H9 (cell line): ENCODE measurements at regions not wholly inside any gene's neighbourhood (a gene's known extent, or its start where the extent isn't known, plus 50 kb on each side); places are given as distances from the start of the nearest gene placed in this dataset.

Source experiments
- DNase-seq: peaks from one replicate; pipeline ENCODE4 v3.0.0-alpha.2; 2017
- H2AFZ ChIP-seq: one replicate; pipeline ENCODE4 v1.6.1; 2013; ENCODE audit warnings: mild to moderate bottlenecking, low read length, control low read depth, moderate library complexity
- H2AK5ac ChIP-seq: 2 replicates; pipeline ENCODE4 v1.6.1; 2013; ENCODE audit warnings: low read length, control low read depth, mixed read lengths; ENCODE audit not compliant: insufficient read length
- H2BK120ac ChIP-seq: one replicate; pipeline ENCODE4 v1.6.1; 2013; ENCODE audit warnings: low read depth, mild to moderate bottlenecking, low read length, control low read depth, inconsistent platforms; ENCODE audit not compliant: poor library complexity, severe bottlenecking
- H2BK12ac ChIP-seq: 2 replicates; pipeline ENCODE4 v1.6.1; 2013; ENCODE audit warnings: low read length, control low read depth, mixed read lengths, low read depth; ENCODE audit not compliant: insufficient read length
- H2BK15ac ChIP-seq: 2 replicates; pipeline ENCODE4 v1.6.1; 2013; ENCODE audit warnings: low read depth, low read length, control low read depth
- H2BK20ac ChIP-seq: one replicate; pipeline ENCODE4 v1.6.1; 2013; ENCODE audit warnings: low read depth, mild to moderate bottlenecking, low read length, control low read depth, inconsistent platforms; ENCODE audit not compliant: poor library complexity, severe bottlenecking
- H2BK5ac ChIP-seq: 2 replicates; pipeline ENCODE4 v1.6.1; 2013; ENCODE audit warnings: low read length, control low read depth, mixed read lengths; ENCODE audit not compliant: insufficient read length
- H3K14ac ChIP-seq: 2 replicates; pipeline ENCODE4 v1.6.1; 2013; ENCODE audit warnings: low read length, control low read depth; ENCODE audit not compliant: insufficient read depth
- H3K18ac ChIP-seq: 2 replicates; pipeline ENCODE4 v1.6.1; 2013; ENCODE audit warnings: low read depth, mild to moderate bottlenecking, mixed read lengths, low read length, control low read depth; ENCODE audit not compliant: insufficient read length
- H3K23ac ChIP-seq: 2 replicates; pipeline ENCODE4 v1.6.1; 2013; ENCODE audit warnings: low read length, control low read depth, mixed read lengths, low read depth; ENCODE audit not compliant: insufficient read length
- H3K23me2 ChIP-seq: 2 replicates; pipeline ENCODE4 v1.6.1; 2013; ENCODE audit warnings: low read depth, mild to moderate bottlenecking, mixed read lengths, low read length, control low read depth; ENCODE audit not compliant: insufficient read length, poor library complexity, severe bottlenecking
- H3K27ac ChIP-seq: 2 replicates; pipeline ENCODE4 v1.5.1; 2013; ENCODE audit warnings: low read length, control low read depth, mixed read lengths, low read depth; ENCODE audit not compliant: insufficient read length
- H3K27me3 ChIP-seq: 2 replicates; pipeline ENCODE4 v1.6.1; 2013; ENCODE audit warnings: low read length, control low read depth, inconsistent platforms; ENCODE audit not compliant: insufficient read depth
- H3K4ac ChIP-seq: 2 replicates; pipeline ENCODE4 v1.6.1; 2013; ENCODE audit warnings: low read depth, mild to moderate bottlenecking, control low read depth, inconsistent platforms, low read length, moderate library complexity
- H3K4me1 ChIP-seq: 2 replicates; pipeline ENCODE4 v1.6.1; 2013; ENCODE audit warnings: low read length, control low read depth, inconsistent platforms; ENCODE audit not compliant: insufficient read depth
- H3K4me2 ChIP-seq: 2 replicates; pipeline ENCODE4 v1.6.1; 2013; ENCODE audit warnings: low read length, control low read depth, mixed read lengths; ENCODE audit not compliant: insufficient read length, insufficient read depth
- H3K56ac ChIP-seq: 2 replicates; pipeline ENCODE4 v1.6.1; 2013; ENCODE audit warnings: low read depth, mild to moderate bottlenecking, mixed read lengths, low read length, control low read depth; ENCODE audit not compliant: insufficient read length
- H3K79me1 ChIP-seq: 2 replicates; pipeline ENCODE4 v1.6.1; 2013; ENCODE audit warnings: low read depth, mild to moderate bottlenecking, moderate library complexity, low read length, control low read depth, inconsistent platforms; ENCODE audit not compliant: insufficient read depth, poor library complexity, severe bottlenecking
- H3K79me2 ChIP-seq: 2 replicates; pipeline ENCODE4 v1.6.1; 2013; ENCODE audit warnings: low read length, control low read depth, inconsistent platforms; ENCODE audit not compliant: insufficient read depth
- H3K9ac ChIP-seq: 2 replicates; pipeline ENCODE4 v1.6.1; 2013; ENCODE audit warnings: low read length, control low read depth, mixed read lengths; ENCODE audit not compliant: insufficient read length; ENCODE audit errors: extremely low read depth
- H3K9me3 ChIP-seq: one replicate; pipeline ENCODE4 v1.6.1; 2013; ENCODE audit warnings: low read depth, low read length, inconsistent platforms; ENCODE audit not compliant: control insufficient read depth
- H3T11ph ChIP-seq: one replicate; pipeline ENCODE4 v1.6.1; 2013; ENCODE audit warnings: mild to moderate bottlenecking, low read length, control low read depth, inconsistent platforms
- H4K20me1 ChIP-seq: one replicate; pipeline ENCODE4 v1.6.1; 2013; ENCODE audit not compliant: control insufficient read depth, insufficient read length, insufficient read depth
- H4K5ac ChIP-seq: 2 replicates; pipeline ENCODE4 v1.6.1; 2013; ENCODE audit warnings: low read depth, mild to moderate bottlenecking, mixed read lengths, low read length, control low read depth; ENCODE audit not compliant: insufficient read length
- H4K8ac ChIP-seq: replicated peaks from 2 replicates; pipeline ENCODE4 v1.6.1; 2013; ENCODE audit warnings: low read length, control low read depth, mixed read lengths, low read depth; ENCODE audit not compliant: insufficient read length
- H4K91ac ChIP-seq: 2 replicates; pipeline ENCODE4 v1.6.1; 2013; ENCODE audit warnings: low read depth, mild to moderate bottlenecking, moderate library complexity, mixed read lengths, low read length, control low read depth; ENCODE audit not compliant: insufficient read length
- H3K27ac Mint-ChIP-seq, 3 experiments: 2 replicates in 2 of 3; 3 replicates in 1 of 3; pipeline ENCODE4 v1.8.0; 2020 to 2021; ENCODE audit warnings: mixed read lengths in 3 of 3, mild to moderate bottlenecking in 1 of 3, moderate library complexity in 1 of 3
- H3K27me3 Mint-ChIP-seq: 2 replicates; pipeline ENCODE4 v1.8.0; 2021; ENCODE audit warnings: low read depth, mild to moderate bottlenecking, moderate library complexity, mixed read lengths
- H3K36me3 Mint-ChIP-seq, 3 experiments: 2 replicates in 2 of 3; 3 replicates in 1 of 3; pipeline ENCODE4 v1.8.0; 2020 to 2021; ENCODE audit warnings: low read depth in 3 of 3, mixed read lengths in 3 of 3; ENCODE audit not compliant: insufficient read depth in 1 of 3
- H3K4me1 Mint-ChIP-seq, 2 experiments: 2 replicates each; pipeline ENCODE4 v1.8.0; 2020; ENCODE audit warnings: mixed read lengths in 2 of 2
- H3K4me3 Mint-ChIP-seq, 2 experiments: 2 replicates in 1 of 2; 3 replicates in 1 of 2; pipeline ENCODE4 v1.8.0; 2020 to 2021; ENCODE audit warnings: mild to moderate bottlenecking in 2 of 2, mixed read lengths in 2 of 2, moderate library complexity in 1 of 2
- H3K9me3 Mint-ChIP-seq, 2 experiments: 2 replicates in 1 of 2; 3 replicates in 1 of 2; pipeline ENCODE4 v1.8.0; 2020; ENCODE audit warnings: mild to moderate bottlenecking in 2 of 2, mixed read lengths in 2 of 2, moderate library complexity in 1 of 2
- CTCF ChIP-seq: fragments of 200-600 bp; sonication (generic); conservative IDR thresholded peaks from 3 replicates; pipeline ENCODE4 v1.8.0; 2021; ENCODE audit warnings: antibody characterized with exemption, mild to moderate bottlenecking
- WGBS: extraction: QIAGEN DNeasy Blood & Tissue Kit; methylation state at CpG from one replicate; pipeline ENCODE4 v1.1.7; 2013; ENCODE audit warnings: missing lambda C conversion rate, low lambda C conversion rate, mixed read lengths; ENCODE audit not compliant: insufficient read length; ENCODE audit errors: extremely low coverage; 5-methylcytosine and 5-hydroxymethylcytosine counted together

- Histone ChIP-seq H2BK12ac (no peak overlapping the region), H3K23ac (no peak overlapping the region), H2AK5ac (no peak overlapping the region), H3K27me3 (no peaks in the 10 kb centered on the region), H3K56ac (no peak overlapping the region), H2AFZ (no peak overlapping the region), H3T11ph (no peak overlapping the region), H2BK5ac (no peak overlapping the region), H4K91ac (no peak overlapping the region), H3K9ac (no peak overlapping the region), H4K5ac (no peak overlapping the region), H3K14ac (no peak overlapping the region), H4K20me1 (no peaks in the 10 kb centered on the region), H2BK120ac (no peak overlapping the region), H3K18ac (no peak overlapping the region), H3K79me1 (no peaks in the 10 kb centered on the region), H3K4ac (no peak overlapping the region), H3K27ac (no peak overlapping the region), H4K8ac (no peak overlapping the region), H2BK20ac (no peak overlapping the region), H3K9me3 (no peaks in the 10 kb centered on the region), H3K79me2 (no peaks in the 10 kb centered on the region), H3K4me2 (no peak overlapping the region), H3K23me2 (no peaks in the 10 kb centered on the region), H2BK15ac (no peak overlapping the region), H3K4me1 (no peaks in the 10 kb centered on the region)
- H3K4me1 Mint-ChIP-seq = no peaks in the 10 kb centered on the region
- no peak overlapping the region for H3K27ac Mint-ChIP-seq
- no CpG with 5 or more reads among the region's 2 CpGs for WGBS
- no peak for TF ChIP-seq CTCF
- H3K27me3 Mint-ChIP-seq = no peaks in the 10 kb centered on the region
- H3K36me3 Mint-ChIP-seq = no peaks in the 10 kb centered on the region
- H3K9me3 Mint-ChIP-seq = no peaks in the 10 kb centered on the region
- DNase-seq = no peak
- H3K4me3 Mint-ChIP-seq = no peak overlapping the region
These were observed 1072.3 kb downstream of the MAT2B start for GRCh38 chr5:164577742-164578141.
